ENCODE measurements at regions not wholly inside any gene's neighbourhood (a gene's known extent, or its start where the extent isn't known, plus 50 kb on each side); places are given as distances from the start of the nearest gene placed in this dataset.

GRCh38 chr5:85614489-85614888 is 1003.3 kb upstream of the COX7C start:
- TF ChIP-seq CTCF (IDR thresholded peaks at IDR 0.05) (no peak), EZH2 (IDR thresholded peaks at IDR 0.05) (no peak)

Measured in neural progenitor cell (in vitro differentiated cells).